NCI-H510A treated with DMSO at 0.1 percent for 48 hours (cell line): ENCODE measurements at regions not wholly inside any gene's neighbourhood (a gene's known extent, or its start where the extent isn't known, plus 50 kb on each side); places are given as distances from the start of the nearest gene placed in this dataset.
"Not testable (repeated sequence)": the region's sequence is repeated elsewhere in the genome, so short reads cannot be mapped to it uniquely, and the experiment has no call there.

ENCODE experiments used
- DNase-seq: peaks from one replicate; lab custom pipeline; 2025; lab: John Stamatoyannopoulos, UW

DNA sequence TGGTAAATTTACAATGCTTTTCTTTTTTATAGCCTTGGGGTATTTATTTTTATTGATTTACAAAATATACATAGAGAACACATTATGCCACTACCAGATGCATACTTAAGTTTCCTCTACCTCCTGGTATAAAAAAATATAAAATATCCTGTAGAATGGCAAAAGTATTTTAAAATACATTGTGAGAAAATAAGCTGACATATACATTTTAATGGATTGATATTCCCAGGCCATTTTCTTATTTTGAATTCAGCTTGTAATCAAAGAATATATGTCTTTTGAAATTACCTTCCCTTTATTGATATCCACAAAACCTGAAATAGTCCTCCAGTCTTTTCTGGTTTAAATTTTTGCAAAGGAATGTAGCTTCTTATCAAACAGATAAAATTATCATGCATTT is 923.9 kb downstream of the CDH18 start:
- DNase-seq: no peak

DNA sequence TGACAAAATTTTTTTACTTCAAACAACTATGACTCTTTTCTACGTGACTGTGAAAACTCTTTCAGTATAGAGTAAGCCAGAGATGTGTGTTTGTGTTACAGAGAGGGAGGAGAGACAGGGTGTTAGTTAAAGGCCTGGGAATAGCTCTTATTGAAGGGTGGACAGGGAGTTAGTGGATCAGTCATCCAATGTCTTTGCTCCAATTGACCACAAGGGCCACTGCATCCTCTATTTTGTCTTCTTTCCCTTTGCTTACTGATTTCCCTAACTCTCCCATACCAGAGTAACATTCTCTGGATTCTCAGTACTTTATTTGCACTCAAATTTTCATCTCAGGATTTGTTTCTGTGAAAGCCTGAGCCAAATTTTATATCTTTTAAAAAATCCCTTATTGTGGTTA is 920.3 kb downstream of the CDH18 start:
- DNase-seq: no peak

DNA sequence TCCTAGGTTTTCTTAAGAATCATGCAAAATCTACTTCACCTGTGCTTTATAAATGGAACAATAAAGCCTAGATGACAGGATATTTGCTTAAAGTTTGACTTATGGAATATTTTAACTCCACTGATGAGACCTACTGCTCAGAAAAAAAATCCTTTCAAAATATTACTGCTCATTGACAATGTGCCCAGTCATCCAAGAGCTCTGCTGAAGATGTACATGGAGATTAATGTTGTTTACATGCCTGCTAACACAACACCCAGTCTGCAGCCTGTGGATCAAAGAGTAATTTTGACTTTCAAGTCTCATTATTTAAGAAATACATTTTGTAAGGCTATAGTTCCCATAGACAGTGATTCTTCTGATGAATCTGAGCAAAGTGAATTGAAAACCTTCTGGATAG is 889.6 kb downstream of the CDH18 start:
- DNase-seq: no peak

DNA sequence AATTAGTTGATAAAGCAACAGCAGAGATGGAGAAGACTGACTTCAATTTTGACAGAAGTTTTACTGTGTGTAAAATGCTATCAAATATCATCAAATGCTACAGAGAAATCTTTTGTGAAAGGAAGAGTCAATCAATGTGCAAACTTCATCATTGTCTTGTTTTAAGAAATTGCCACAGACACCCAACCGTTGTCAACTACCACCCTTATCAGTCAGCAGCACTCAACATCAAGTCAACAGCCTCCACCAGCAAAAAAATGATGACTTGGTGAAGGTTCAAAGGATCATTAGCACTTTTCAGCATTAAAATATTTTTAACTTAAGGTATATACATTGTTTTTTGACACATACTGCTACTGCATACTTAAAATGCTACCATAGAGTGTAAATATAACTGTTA is 888.8 kb downstream of the CDH18 start:
- no peak for DNase-seq

DNA sequence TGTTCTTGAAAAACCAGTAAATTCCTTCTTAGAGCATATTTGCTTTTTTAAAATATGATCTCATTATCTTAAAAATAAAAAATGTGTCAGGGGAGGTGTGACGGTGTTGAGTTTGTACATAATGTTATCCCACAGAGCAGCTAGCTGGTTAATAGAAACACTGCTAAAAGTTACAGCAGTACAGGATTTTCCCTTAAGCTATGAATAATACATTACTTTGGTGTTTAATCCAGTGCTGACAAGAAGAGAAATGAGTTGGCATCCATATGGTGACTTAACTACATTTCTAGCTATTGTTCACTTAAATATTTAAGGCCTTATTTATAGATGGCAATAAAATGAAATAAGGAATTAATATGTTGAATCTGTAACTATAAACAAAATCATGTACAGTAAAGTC is 883.1 kb downstream of the CDH18 start:
- DNase-seq: no peak

DNA sequence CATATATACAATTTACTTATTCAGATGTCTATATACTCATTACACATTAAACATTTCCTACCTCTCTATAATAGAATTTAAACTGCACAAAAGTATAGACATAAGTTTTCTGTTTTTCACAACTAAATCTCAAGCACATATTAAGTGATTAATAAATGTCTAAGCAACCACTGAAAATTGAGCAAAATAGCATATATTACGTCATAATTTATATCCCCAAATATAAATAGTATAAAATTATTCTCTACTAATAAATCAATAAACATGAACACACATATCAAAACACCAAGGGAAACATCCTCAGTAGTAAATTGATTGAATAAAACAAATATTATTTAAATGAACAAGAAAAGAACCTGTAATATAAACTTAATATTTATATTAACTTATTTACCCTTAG is 865.1 kb downstream of the CDH18 start:
- DNase-seq: no peak

DNA sequence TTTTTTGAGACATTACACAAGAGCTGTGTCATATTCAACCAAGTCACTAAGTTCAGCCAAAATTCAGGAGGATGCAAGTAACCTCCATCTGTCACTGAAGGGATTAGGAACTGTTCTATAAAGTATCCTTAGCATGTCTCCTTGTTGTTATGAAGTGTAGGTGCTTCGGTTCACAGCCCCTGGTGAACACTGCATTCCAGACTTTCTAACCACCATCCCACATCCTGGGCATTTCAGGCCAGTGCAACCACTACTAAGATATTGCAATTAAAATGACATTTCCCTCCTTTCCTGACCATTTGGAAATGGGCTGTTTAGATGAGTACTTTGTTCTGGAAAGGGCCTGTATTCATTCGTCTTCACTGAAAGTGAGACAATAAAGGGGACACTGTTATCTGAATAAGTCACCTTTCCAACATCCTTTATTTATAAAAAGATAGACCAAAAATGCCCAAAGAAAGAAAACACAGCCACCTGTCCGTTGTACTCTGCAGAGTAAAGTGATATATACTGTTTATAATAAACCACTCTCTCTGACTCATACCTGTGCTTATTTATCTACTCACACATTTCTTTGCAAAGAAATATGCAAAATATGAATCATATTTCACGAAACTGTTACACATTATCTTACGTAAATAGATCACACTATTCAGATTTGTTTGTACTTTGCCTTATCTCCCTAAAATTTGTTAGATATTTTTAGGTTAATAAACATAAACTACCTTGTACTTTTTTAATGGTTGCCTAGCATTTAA is 861.9 kb downstream of the CDH18 start:
- DNase-seq: no peak

DNA sequence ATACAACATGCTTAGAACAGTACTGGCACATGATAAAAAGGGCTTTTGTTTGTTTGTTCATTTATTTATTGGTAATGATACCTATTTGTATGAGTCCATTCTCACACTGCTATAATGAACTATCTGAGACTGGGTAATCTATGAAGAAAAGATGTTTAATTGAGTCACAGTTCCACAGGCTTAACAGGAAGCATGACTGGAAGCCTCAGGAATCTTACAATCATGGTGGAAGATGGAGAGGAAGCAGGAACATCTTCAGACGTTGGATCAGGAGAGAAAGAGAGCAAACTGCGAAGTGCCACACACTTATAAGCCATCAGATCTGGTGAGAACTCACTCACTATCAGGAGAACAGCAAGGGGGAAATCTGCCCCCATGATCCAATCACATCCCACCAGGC is 847.7 kb downstream of the CDH18 start:
- DNase-seq: no peak

DNA sequence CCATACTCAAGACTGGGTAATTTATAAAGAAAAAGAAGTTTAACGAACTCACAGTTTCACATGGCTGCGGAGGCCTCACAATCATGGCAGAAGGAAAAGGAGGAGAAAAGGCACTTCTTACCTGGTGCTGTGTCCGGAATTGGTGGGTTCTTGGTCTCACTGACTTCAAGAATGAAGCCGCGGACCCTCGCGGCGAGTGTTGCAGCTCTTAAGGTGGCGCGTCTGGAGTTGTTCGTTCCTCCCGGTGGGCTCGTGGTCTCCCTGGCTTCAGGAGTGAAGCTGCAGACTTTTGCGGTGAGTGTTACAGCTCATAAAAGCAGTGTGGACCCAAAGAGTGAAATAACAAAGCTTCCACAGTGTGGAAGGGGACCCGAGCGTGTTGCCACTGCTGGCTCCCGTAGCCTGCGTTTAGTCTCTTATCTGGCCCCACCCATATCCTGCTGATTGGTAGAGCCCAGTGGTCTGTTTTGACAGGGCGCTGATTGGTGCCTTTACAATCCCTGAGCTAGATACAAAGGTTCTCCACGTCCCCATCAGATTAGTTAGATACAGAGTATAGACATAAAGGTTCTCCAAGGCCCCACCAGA is 846.0 kb downstream of the CDH18 start:
- not testable (repeated sequence) for DNase-seq

DNA sequence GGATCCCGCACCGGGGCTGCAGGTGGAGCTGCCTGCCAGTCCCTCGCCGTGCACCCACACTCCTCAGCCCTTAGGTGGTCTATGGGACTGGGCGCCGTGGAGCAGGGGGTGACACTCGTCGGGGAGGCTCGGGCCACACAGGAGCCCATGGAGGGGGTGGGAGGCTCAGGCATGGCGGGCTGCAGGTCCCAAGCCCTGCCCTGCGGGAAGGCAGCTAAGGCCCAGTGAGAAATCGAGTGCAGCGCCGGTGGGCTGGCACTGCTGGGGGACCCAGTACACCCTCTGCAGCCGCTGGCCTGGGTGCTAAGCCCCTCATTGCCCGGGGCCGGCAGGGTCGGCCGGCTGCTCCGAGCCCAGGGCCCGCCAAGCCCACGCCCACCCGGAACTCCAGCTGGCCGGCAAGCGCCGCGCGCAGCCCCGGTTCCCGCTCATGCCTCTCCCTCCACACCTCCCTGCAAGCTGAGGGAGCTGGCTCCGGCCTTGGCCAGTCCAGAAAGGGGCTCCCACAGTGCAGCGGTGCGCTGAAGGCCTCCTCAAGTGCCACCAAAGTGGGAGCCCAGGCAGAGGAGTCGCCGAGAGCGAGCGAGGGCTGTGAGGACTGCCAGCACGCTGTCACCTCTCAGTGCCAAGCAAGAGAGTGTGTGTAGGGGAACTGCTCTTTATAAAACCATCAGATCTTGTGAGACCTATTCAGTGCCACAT is 845.1 kb downstream of the CDH18 start:
- DNase-seq: not testable (repeated sequence)

DNA sequence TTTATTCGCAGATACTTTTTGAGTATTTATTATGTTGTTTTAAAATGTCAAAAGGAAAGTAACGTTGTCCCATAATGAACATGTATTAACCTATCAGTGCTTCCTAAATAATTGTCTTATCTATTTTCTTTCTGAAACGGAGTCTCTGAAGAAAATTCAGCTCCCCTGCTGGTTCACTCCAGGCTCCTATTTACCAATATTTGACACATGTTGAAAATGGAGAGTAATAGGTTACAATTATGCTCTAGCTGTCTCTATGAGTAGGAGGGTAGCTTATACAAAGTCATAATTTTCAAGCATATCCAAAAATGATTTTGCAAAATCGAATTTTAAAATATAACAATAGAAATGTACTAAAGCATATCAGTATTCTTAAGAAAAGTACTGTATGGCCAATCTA is 844.1 kb downstream of the CDH18 start:
- DNase-seq: no peak

DNA sequence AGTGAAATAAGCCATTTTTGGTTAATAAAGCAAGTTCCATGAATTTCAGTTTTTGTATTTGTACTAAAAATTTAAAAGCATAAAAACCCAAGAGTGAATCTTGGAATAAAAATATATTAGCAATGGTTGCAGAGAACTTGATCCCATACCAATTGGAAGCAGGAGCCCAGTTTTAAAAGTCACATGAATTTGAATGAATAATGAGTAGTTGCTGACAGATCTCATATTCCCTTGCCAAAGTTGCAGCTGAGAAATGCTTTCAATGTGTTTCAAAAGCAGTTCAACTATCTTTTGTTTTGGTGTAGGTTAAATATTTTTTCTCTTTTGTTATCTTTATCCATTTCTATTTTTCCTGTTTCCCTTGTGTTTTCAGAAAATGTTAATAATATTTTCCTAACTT is 818.6 kb downstream of the CDH18 start:
- no peak for DNase-seq

DNA sequence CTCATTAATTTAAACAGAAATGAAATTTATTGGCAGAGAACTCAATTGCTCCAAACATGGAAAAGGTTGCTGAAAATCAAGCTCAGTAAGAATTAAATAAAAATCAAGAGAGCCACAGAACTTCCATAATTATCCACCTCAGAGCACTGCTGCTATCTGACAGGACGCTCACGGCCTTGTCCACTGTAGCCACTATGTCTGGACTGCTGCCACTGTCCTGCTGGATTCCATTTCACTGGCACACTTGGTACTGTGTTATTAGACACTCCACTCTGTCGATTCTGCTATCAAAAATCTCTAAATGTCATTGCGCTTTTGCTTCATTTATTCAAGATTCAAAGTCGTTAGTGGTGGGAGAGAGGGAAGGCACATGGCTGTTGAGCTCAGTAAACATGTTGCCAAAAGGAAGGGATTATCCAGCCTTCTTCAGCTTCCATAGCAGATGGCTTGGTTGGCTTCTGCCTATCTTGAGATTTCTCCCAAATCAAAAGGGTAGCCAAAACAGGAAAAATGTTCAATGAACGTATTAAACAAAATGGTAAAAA is 815.0 kb downstream of the CDH18 start:
- no peak for DNase-seq

DNA sequence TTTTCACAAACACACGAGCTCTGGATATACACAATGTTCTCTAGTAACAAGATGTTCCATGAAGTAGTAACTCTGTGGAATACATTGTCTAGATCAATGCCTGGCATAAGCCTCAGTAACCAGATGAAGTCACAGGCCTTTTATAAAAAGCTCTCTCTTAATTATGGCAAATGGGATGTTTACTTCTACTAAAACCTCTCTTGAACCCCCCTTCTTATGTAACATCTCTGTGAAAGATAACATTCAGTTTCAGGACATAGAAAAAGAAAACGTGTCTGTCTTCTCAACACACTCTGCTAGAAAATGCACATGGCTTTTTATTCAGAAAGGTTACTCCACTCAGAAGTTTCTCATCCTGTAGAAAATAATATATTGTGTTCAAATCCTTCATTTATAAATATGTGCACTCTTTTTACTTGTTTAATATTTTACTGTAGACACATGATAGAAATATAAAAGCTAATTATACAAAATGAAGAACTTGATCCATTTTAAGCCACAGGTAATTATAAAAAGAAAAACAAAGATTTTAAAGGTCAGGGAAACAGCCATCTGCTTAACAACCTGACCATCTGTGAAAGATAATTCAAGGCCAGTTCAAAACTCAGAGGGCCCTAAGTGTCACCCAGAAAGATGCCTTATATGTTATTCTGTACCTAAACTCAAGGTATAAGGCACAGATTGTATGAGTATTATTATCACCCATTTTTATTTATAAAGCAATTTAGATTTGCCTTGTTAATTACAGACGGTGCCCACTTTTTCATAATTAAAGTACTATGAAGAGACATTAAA is 812.0 kb downstream of the CDH18 start:
- no peak for DNase-seq

DNA sequence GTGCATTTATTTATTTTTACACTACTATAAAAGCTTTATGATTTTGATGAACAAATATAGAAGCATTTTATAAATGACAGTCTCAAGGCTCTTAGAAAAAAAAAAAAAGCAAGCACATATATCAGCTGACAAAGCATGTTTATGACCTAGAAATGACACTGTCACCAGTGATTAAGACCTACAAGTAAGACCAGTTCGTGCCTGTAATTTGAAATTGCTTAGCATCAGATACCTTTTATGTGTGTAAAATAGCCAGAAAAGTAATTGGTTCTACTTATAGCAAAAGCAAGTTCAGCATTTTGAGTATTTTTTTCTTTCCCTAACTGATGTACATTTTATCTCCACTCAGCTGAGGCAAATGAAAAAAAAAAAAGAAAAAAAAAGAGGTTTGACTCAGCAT is 808.4 kb downstream of the CDH18 start:
- DNase-seq: no peak

DNA sequence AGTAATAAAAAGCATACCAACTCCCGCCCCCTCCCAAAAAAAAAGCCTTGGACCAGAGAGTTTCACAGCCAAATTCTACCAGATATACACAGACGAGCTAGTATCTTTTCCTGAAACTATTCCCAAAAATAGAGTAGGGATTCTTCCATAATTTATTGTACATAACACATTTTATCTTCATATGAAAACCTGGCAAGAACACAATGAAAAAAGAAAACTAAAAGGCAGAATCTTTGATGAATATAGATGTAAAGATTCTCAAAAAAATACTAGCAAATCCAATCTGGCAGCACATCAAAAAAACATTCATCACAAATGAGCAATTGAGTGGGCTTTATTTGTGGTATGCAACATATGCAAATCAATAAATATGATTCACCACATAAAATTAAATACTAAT is 798.8 kb downstream of the CDH18 start:
- DNase-seq: no peak

DNA sequence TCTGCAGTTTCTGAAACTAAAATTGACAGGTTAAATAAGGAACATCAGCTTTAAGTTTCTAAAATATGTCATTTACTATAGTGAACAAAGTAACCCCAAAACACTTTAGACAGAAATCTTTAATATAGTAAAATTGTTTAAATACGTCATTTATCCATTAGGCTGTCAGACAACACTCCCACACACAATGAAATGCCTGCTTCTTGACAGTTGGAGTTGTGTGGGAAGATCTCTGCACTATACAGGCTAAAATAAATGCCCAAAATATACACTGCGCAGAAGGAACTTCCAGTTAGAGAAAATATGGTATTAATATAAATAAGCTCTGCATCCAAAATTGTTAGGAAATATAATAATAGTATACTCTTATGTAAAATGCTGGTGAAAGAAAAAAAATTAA is 794.4 kb downstream of the CDH18 start:
- no peak for DNase-seq

DNA sequence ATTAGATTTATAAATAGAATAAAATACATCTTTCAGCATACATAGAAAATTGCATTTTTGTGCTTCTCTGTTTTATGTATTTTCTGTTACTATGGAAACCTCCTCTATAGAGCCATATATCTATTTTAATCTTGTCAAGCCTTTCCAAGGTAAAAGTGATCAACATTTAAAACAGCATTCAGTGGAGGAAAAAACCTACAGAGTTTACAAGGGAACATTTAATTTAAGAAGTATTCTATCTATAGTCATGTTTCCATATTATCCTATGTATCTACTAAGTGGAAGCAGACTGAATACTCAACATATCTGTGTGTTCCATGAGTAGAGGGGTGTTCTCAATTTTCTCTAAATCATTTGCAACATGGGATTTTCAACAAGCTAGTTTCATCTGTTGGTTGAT is 791.4 kb downstream of the CDH18 start:
- no peak for DNase-seq

DNA sequence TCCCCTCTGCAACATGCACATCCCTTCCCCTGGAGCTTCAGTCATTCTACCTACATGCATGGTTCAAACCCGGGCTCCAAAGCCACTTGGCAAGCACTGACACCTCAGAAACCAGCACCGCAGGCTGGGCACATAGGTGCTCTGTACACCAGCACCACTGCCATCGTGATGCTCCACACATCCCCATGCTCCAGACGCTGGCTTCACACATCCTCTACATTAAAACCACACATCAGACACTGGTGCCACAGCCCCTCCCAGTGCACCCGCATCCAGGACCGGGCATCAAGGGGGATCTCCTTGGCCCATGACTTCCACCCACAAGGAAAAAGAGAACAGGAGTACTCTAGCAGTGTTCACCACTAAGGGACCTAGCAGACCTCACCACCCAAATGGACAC is 787.7 kb downstream of the CDH18 start:
- DNase-seq: no peak

DNA sequence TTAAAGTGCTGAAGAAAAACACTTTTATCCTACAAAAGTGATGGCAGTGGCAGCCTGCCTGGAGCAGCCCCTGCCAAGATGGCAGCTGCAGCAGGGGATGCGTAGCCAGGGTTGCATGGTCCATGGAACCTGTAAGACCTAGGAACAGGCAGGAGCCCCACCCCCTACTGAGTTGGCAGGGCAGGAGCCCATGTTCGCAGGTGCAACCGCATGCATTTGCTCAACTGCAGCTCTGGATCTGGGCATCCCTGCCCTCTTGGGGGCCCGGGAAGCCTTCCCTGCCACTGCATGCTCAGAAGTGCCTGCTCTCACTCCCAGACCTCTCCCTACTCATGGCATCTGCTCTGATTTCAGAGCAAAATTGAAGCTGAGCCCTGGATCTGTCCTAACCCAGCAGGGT is 779.6 kb downstream of the CDH18 start:
- DNase-seq: no peak

DNA sequence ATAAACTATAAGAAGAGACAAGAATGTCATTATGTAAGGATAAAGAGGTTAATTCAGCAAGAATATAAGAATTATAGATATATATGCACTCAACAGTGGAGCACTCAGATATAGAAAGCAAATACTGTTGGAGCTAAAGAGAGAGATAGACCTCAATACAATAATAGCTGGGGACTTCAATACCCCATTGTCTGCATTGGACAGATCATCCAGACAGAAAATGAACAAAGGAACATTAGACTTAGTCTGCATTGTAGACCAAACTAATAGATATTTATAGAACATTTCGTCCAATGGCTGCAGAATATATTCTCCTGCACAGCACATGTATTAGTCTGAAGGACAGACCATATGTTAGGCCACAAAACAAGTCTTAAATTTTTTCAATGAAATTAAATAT is 777.1 kb downstream of the CDH18 start:
- no peak for DNase-seq

DNA sequence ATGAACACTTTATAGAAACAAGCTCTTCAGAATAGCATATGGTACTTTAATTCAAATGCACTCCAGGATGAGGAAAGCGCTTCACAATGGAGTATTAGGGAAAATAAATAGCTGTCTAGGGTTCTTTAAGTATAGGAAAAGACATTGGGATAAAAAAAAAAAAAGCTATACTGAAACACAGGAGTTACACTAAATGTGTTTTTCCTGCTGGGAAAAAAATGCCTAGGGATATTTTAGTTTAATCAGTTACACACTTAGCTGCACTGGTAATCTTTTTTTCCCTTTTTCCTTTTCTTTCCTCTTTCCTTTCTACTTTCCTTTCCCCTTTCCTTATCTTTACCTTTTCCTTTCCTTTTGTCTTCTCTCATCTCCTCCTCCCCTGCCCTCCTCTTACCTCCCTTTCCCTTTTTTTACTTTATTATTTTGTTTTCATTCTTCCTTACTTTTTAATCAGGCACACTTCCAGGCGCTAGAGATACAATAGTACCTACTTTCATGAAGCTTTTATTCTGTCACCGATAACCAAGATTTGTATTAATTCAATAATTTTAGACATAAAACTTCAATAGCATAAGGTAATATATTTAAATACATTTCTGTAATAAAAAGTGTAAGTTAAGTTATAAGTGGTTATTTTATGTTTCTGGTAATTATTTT is 758.7 kb downstream of the CDH18 start:
- no peak for DNase-seq
